ENCODE measurements at regions not wholly inside any gene's neighbourhood (a gene's known extent, or its start where the extent isn't known, plus 50 kb on each side); places are given as distances from the start of the nearest gene placed in this dataset.

DNA sequence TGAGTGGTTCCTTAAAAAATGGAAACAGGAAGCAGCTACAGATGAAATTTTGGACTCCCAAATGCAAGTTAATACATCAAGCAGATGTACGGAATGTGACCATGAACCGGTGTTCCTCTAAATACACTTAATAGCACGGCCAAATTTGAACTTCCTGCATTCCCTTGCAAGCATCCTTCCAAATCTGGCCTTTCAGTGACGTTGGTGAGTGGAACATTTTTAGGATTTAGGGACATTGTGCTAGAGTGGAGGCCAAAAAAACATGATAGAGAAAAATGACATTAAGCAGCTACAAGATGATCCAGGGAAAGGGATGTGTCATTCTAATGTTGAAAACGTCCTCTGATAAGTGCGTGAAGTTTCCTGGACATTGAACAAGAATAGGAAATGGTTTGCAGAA, 62.1 kb downstream of the CTAGE1 start:
- H3K36me3 ChIP-seq (ENCODE audit: control insufficient read depth in 4 of 4, insufficient read depth in 4 of 4, low read length in 4 of 4): no peaks in the 10 kb centered on the region
- no peak overlapping the region for H3K27ac ChIP-seq (ENCODE audit: low read depth in 1 of 2, low read length in 1 of 2)
- H3K27me3 ChIP-seq (ENCODE audit: control insufficient read depth in 3 of 3, insufficient read depth in 3 of 3, low read length in 2 of 3): peaks cover 0 to 5% (median 0%) of the 10 kb centered on the region in 3 donors
- TF ChIP-seq, protein P1, sequence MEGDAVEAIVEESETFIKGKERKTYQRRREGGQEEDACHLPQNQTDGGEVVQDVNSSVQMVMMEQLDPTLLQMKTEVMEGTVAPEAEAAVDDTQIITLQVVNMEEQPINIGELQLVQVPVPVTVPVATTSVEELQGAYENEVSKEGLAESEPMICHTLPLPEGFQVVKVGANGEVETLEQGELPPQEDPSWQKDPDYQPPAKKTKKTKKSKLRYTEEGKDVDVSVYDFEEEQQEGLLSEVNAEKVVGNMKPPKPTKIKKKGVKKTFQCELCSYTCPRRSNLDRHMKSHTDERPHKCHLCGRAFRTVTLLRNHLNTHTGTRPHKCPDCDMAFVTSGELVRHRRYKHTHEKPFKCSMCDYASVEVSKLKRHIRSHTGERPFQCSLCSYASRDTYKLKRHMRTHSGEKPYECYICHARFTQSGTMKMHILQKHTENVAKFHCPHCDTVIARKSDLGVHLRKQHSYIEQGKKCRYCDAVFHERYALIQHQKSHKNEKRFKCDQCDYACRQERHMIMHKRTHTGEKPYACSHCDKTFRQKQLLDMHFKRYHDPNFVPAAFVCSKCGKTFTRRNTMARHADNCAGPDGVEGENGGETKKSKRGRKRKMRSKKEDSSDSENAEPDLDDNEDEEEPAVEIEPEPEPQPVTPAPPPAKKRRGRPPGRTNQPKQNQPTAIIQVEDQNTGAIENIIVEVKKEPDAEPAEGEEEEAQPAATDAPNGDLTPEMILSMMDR (IDR thresholded peaks at IDR 0.05; ENCODE audit: control extremely low read depth, extremely low read depth): no peak
- H3K4me1 ChIP-seq (ENCODE audit: control insufficient read depth in 5 of 5, insufficient read depth in 5 of 5, low read length in 5 of 5): peaks cover 0 to 10% (median 0%) of the 10 kb centered on the region in 5 donors
- no peak for DNase-seq
- WGBS, 2 donors: 62% methylated on average over 6 of the region's 6 CpGs
- ATAC-seq (ENCODE audit: insufficient read depth, low FRiP score): no peak
- no peak overlapping the region for H3K4me3 ChIP-seq
- no peaks in the 10 kb centered on the region for H3K9me3 ChIP-seq (ENCODE audit: control insufficient read depth in 4 of 4, insufficient read depth in 3 of 4, low read length in 3 of 4)
- H3K9ac ChIP-seq (ENCODE audit: insufficient read depth in 1 of 2, low read length in 2 of 2): no peak overlapping the region

DNA sequence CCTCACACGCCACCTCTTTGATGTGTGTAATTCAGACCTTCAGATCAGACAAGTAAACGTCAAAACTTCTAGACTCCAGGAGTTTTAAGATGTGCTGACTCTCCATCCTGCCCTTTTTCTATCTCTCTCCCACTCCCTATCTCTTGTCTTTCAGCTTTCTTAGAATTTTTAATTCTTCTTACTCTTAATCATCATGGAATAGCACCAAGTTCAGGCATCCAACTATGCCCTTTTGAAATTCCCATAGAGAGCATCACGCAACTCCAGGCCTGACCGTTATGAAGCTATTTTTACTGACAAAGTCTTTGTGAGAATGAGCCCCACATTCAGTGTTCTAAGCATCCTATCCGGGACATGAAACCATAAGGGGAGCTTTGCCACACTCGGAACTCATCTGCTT, 62.6 kb downstream of the CTAGE1 start:
- DNase-seq: no peak
- Histone ChIP-seq H3K9ac (ENCODE audit: insufficient read depth in 1 of 2, low read length in 2 of 2) (no peak overlapping the region), H3K27ac (ENCODE audit: low read depth in 1 of 2, low read length in 1 of 2) (no peak overlapping the region), H3K36me3 (ENCODE audit: control insufficient read depth in 4 of 4, insufficient read depth in 4 of 4, low read length in 4 of 4) (no peaks in the 10 kb centered on the region), H3K4me1 (ENCODE audit: control insufficient read depth in 5 of 5, insufficient read depth in 5 of 5, low read length in 5 of 5) (peaks cover 0 to 10% (median 0%) of the 10 kb centered on the region in 5 donors), H3K4me3 (no peak overlapping the region), H3K9me3 (ENCODE audit: control insufficient read depth in 4 of 4, insufficient read depth in 3 of 4, low read length in 3 of 4) (no peaks in the 10 kb centered on the region), H3K27me3 (ENCODE audit: control insufficient read depth in 3 of 3, insufficient read depth in 3 of 3, low read length in 2 of 3) (peaks cover 0 to 11% (median 0%) of the 10 kb centered on the region in 3 donors)
- WGBS, 2 donors: 91 to 92% methylated on average over 6 of the region's 6 CpGs
- TF ChIP-seq, protein P1 (IDR thresholded peaks at IDR 0.05; ENCODE audit: control extremely low read depth, extremely low read depth): no peak
- ATAC-seq (ENCODE audit: insufficient read depth, low FRiP score): no peak

DNA sequence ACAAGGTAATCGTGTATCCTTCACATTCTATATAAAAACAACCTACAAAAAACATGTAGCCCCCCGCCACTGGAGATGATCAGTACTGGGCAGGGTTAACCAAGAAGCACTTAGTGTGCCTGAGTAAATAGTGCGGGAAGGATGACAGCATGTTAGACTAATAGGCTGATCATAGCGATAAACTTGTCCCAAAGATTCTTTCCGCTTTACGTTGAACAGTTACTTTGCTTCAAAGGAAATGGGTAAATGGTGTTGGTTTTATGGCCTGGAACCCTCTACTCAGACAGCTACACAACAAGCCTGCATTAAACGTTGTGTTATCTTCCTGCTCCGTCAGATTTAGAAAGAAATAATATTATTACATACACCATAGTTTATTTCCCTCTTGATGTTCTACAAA, 67.7 kb downstream of the CTAGE1 start:
- H3K27me3 ChIP-seq (ENCODE audit: control insufficient read depth in 3 of 3, insufficient read depth in 3 of 3, low read length in 2 of 3): peaks cover 0 to 23% (median 0%) of the 10 kb centered on the region in 3 donors
- no peaks in the 10 kb centered on the region for H3K36me3 ChIP-seq (ENCODE audit: control insufficient read depth in 4 of 4, insufficient read depth in 4 of 4, low read length in 4 of 4)
- 53 to 74% methylated on average over 8 of the region's 8 CpGs for WGBS, 2 donors
- H3K4me3 ChIP-seq: no peak overlapping the region
- ATAC-seq (ENCODE audit: insufficient read depth, low FRiP score) (no peak), DNase-seq (no peak)
- H3K4me1 ChIP-seq (ENCODE audit: control insufficient read depth in 5 of 5, insufficient read depth in 5 of 5, low read length in 5 of 5): peaks cover 11 to 51% (median 14%) of the 10 kb centered on the region in 5 donors
- no peaks in the 10 kb centered on the region for H3K9me3 ChIP-seq (ENCODE audit: control insufficient read depth in 4 of 4, insufficient read depth in 3 of 4, low read length in 3 of 4)
- H3K9ac ChIP-seq (ENCODE audit: insufficient read depth in 1 of 2, low read length in 2 of 2): no peak overlapping the region
- H3K27ac ChIP-seq (ENCODE audit: low read depth in 1 of 2, low read length in 1 of 2): peak overlapping the region in 1 of 2 donors; percentile 100
- TF ChIP-seq, protein P1 (IDR thresholded peaks at IDR 0.05; ENCODE audit: control extremely low read depth, extremely low read depth): no peak

DNA sequence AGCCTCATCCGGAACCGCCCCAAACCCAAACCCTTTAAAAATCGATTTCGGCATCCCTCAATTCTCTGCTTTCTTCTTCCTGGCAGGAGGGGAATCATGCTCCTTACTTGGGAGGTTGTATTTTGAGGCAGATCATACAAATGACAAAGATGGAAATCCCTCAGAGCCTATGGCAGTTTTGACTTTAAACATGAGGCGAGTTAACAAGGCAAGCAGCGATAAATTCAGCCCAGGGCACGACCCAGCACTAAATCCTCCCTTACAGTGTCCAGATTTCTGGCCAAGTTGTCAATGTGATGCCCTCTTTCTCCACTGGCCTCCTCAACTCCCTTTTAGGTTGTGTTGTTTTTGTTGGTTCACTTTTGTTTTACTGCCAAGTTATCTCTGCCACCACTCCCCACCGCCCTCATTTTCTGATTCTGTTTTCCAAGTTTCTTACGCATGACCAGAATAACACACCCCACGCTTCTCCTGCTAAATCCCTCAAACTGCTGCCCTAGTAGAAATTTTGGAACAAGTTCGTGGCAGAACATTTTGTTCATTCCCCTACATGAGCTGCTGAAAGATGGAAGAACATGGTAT, 68.3 kb downstream of the CTAGE1 start:
- TF ChIP-seq, protein P1 (IDR thresholded peaks at IDR 0.05; ENCODE audit: control extremely low read depth, extremely low read depth): no peak
- DNase-seq (peak in 2 of 3 donors; percentile 68 to 73), ATAC-seq (ENCODE audit: insufficient read depth, low FRiP score) (no peak)
- peaks cover 11 to 51% (median 14%) of the 10 kb centered on the region in 5 donors for H3K4me1 ChIP-seq (ENCODE audit: control insufficient read depth in 5 of 5, insufficient read depth in 5 of 5, low read length in 5 of 5)
- H3K9ac ChIP-seq (ENCODE audit: insufficient read depth in 1 of 2, low read length in 2 of 2): peak overlapping the region in 1 of 2 donors; percentile 69
- peak overlapping the region; percentile 89 to 100 for H3K27ac ChIP-seq (ENCODE audit: low read depth in 1 of 2, low read length in 1 of 2)
- H3K36me3 ChIP-seq (ENCODE audit: control insufficient read depth in 4 of 4, insufficient read depth in 4 of 4, low read length in 4 of 4): no peaks in the 10 kb centered on the region
- no peaks in the 10 kb centered on the region for H3K9me3 ChIP-seq (ENCODE audit: control insufficient read depth in 4 of 4, insufficient read depth in 3 of 4, low read length in 3 of 4)
- peaks cover 0 to 23% (median 0%) of the 10 kb centered on the region in 3 donors for H3K27me3 ChIP-seq (ENCODE audit: control insufficient read depth in 3 of 3, insufficient read depth in 3 of 3, low read length in 2 of 3)
- WGBS, 2 donors: 34 to 56% methylated on average over 11 of the region's 11 CpGs
- H3K4me3 ChIP-seq: no peak overlapping the region
